ENCODE measurements at regions not wholly inside any gene's neighbourhood (a gene's known extent, or its start where the extent isn't known, plus 50 kb on each side); places are given as distances from the start of the nearest gene placed in this dataset.

DNA sequence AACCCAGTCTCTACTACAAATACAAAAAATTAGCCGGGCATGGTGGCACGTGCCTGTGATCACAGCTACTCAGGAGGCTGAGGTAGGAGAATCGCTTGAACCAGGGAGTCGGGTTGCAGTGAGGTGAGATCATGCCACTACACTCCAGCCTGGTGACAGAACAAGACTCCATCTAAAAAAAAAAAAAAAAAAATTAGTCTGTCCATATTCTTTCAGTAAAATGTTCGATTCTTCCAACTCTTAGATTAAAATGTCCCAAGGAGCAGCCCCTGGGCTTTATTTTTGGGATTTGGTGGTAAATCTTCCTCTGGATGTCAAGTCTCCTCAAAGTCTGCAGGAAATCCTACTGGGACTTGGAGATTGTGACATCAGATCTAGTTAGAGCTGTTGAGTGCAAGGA lies 101.0 kb upstream of the EEF1E1 start:
- TF ChIP-seq, protein P1, sequence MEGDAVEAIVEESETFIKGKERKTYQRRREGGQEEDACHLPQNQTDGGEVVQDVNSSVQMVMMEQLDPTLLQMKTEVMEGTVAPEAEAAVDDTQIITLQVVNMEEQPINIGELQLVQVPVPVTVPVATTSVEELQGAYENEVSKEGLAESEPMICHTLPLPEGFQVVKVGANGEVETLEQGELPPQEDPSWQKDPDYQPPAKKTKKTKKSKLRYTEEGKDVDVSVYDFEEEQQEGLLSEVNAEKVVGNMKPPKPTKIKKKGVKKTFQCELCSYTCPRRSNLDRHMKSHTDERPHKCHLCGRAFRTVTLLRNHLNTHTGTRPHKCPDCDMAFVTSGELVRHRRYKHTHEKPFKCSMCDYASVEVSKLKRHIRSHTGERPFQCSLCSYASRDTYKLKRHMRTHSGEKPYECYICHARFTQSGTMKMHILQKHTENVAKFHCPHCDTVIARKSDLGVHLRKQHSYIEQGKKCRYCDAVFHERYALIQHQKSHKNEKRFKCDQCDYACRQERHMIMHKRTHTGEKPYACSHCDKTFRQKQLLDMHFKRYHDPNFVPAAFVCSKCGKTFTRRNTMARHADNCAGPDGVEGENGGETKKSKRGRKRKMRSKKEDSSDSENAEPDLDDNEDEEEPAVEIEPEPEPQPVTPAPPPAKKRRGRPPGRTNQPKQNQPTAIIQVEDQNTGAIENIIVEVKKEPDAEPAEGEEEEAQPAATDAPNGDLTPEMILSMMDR (IDR thresholded peaks at IDR 0.05; ENCODE audit: low read depth, low read length, poor library complexity, severe bottlenecking) = no peak
- no peak for TF ChIP-seq EZH2phosphoT487 (IDR thresholded peaks at IDR 0.05; ENCODE audit: borderline replicate concordance, low read length)

Data from DOHH2 (cell line).